A549 (cell line): ENCODE measurements at regions not wholly inside any gene's neighbourhood (a gene's known extent, or its start where the extent isn't known, plus 50 kb on each side); places are given as distances from the start of the nearest gene placed in this dataset.

ENCODE experiments used
- ATAC-seq, 2 experiments: fragments of 200-7000 bp in 1 of 2; fragments of >200 bp in 1 of 2; cut with Nextera tagmentation in 1 of 2; cut with Tn5 transposase in 1 of 2; 3 replicates each; pipeline versions ENCODE4 v1.8.0 to v1.9.1; 2018 to 2020; ENCODE audit warnings: mild to moderate bottlenecking in 1 of 2, moderate library complexity in 1 of 2
- CTCF ChIA-PET: fragments of 300-600 bp; sonication (Branson Sonifier 250); formaldehyde crosslinking; extraction: SDS; loops from one replicate; lab custom pipeline; 2021; ENCODE audit warnings: antibody characterized with exemption, inconsistent platforms; lab: Yijun Ruan, JAX
- POLR2A ChIA-PET: fragments of 350-600 bp; formaldehyde crosslinking; extraction: SDS; loops from one replicate; lab custom pipeline; 2021; ENCODE audit warnings: antibody characterized with exemption, inconsistent platforms; lab: Yijun Ruan, JAX
- DNase-seq, 2 experiments: peaks; one replicate each; pipeline versions ENCODE4 v3.0.0 to v3.0.0-alpha.2; 2011 to 2016; ENCODE audit warnings: low read depth in 1 of 2, low spot score in 1 of 2
- FAIRE-seq: peaks from 2 replicates; lab custom pipeline; 2011; peaks lifted over from hg19 to GRCh38; lab: Jason Lieb, UNC
- H3K27ac ChIP-seq, 2 experiments: fragments of >200 bp; sonication (Bioruptor Twin); formaldehyde crosslinking; 3 replicates each; pipeline ENCODE4 v1.5.1; 2016 to 2017
- H3K4me1 ChIP-seq: fragments of >200 bp; sonication (Bioruptor Twin); formaldehyde crosslinking; 3 replicates; pipeline ENCODE4 v1.6.1; 2016
- H3K4me2 ChIP-seq: fragments of >200 bp; sonication (Bioruptor Twin); formaldehyde crosslinking; 3 replicates; pipeline ENCODE4 v1.6.1; 2016
- H3K4me3 ChIP-seq: fragments of >200 bp; sonication (Bioruptor Twin); formaldehyde crosslinking; 3 replicates; pipeline ENCODE4 v1.5.1; 2016
- H3K9me3 ChIP-seq: fragments of >200 bp; sonication (Bioruptor Twin); formaldehyde crosslinking; 3 replicates; pipeline ENCODE4 v1.6.1; 2016
- CEBPB ChIP-seq, 2 experiments: fragments of >200 bp in 1 of 2; sonication (Bioruptor Twin) in 1 of 2; formaldehyde crosslinking in 1 of 2; IDR thresholded peaks; 2 replicates each; pipeline ENCODE4 v1.6.1; 2012 to 2016
- EP300 ChIP-seq, 2 experiments: fragments of >200 bp; sonication (Bioruptor Twin); formaldehyde crosslinking; IDR thresholded peaks; 2 replicates in 1 of 2; 3 replicates in 1 of 2; pipeline ENCODE4 v1.6.1; 2016 to 2017
- ESRRA ChIP-seq: fragments of 150-350 bp; IDR thresholded peaks from 2 replicates; pipeline ENCODE4 v1.6.1; 2014; ENCODE audit warnings: mild to moderate bottlenecking, low read length, borderline replicate concordance
- FOSB ChIP-seq: fragments of 250-450 bp; sonication (Bioruptor Pico); IDR thresholded peaks from 2 replicates; pipeline ENCODE4 v1.5.0; 2020; ENCODE audit warnings: mild to moderate bottlenecking, moderate library complexity
- FOXS1 ChIP-seq: fragments of 250-450 bp; sonication (Bioruptor Pico); IDR thresholded peaks from 2 replicates; pipeline ENCODE4 v1.5.0; 2020; ENCODE audit warnings: mild to moderate bottlenecking, moderate library complexity
- GATA3 ChIP-seq: IDR thresholded peaks from 2 replicates; pipeline ENCODE4 v1.6.1; 2012; ENCODE audit warnings: borderline replicate concordance
- HEYL ChIP-seq: fragments of 250-450 bp; sonication (Bioruptor Pico); IDR thresholded peaks from 2 replicates; pipeline ENCODE4 v1.8.0; 2021; ENCODE audit warnings: mild to moderate bottlenecking, moderate library complexity
- HOXA7 ChIP-seq: fragments of 250-450 bp; sonication (Bioruptor Pico); IDR thresholded peaks from 2 replicates; pipeline ENCODE4 v1.5.0; 2020; ENCODE audit warnings: mild to moderate bottlenecking, moderate library complexity
- HOXB5 ChIP-seq: fragments of 250-450 bp; sonication (Bioruptor Pico); IDR thresholded peaks from 2 replicates; pipeline ENCODE4 v1.5.0; 2020; ENCODE audit warnings: mild to moderate bottlenecking, moderate library complexity
- JUN ChIP-seq, 2 experiments: fragments of >200 bp; sonication (Bioruptor Twin); formaldehyde crosslinking; IDR thresholded peaks; 2 replicates in 1 of 2; 3 replicates in 1 of 2; pipeline ENCODE4 v1.6.1; 2016 to 2017
- KDM5A ChIP-seq: fragments of 200-600 bp; sonication (generic); IDR thresholded peaks from 2 replicates; pipeline ENCODE4 v1.6.1; 2016; ENCODE audit warnings: antibody characterized with exemption, mild to moderate bottlenecking
- MAFK ChIP-seq: fragments of 450-650 bp; IDR thresholded peaks from 2 replicates; pipeline ENCODE4 v1.6.1; 2014; ENCODE audit not compliant: partially characterized antibody
- MAZ ChIP-seq: fragments of 150-350 bp; IDR thresholded peaks from 2 replicates; pipeline ENCODE4 v1.6.1; 2014; ENCODE audit warnings: antibody characterized with exemption, low read depth, low read length, borderline replicate concordance
- PHF8 ChIP-seq: fragments of 200-600 bp; sonication (generic); IDR thresholded peaks from 2 replicates; pipeline ENCODE4 v1.6.1; 2016; ENCODE audit warnings: low read depth, mild to moderate bottlenecking, antibody characterized with exemption, moderate library complexity, borderline replicate concordance
- POLR2AphosphoS2 ChIP-seq: conservative IDR thresholded peaks from 2 replicates; pipeline ENCODE4 v1.6.1; 2012; ENCODE audit warnings: low read length, improper control_type of control experiment, inconsistent platforms
- RARB ChIP-seq: fragments of 250-450 bp; sonication (Bioruptor Pico); IDR thresholded peaks from 2 replicates; pipeline ENCODE4 v1.8.0; 2021; ENCODE audit warnings: mild to moderate bottlenecking, moderate library complexity
- RNF2 ChIP-seq: fragments of 200-600 bp; sonication (generic); IDR thresholded peaks from 2 replicates; pipeline ENCODE4 v1.6.1; 2016; ENCODE audit warnings: low read depth, mild to moderate bottlenecking, antibody characterized with exemption, moderate library complexity, borderline replicate concordance
- SMC3 ChIP-seq: fragments of >200 bp; sonication (Bioruptor Twin); formaldehyde crosslinking; IDR thresholded peaks from 3 replicates; pipeline ENCODE4 v1.6.1; 2018; ENCODE audit warnings: inconsistent platforms
- WGBS: methylation state at CpG from one replicate; pipeline ENCODE4 v1.1.6; 2017; ENCODE audit errors: missing lambda C conversion rate; 5-methylcytosine and 5-hydroxymethylcytosine counted together
- TF ChIP-seq, protein P1 (sequence below): fragments of 450-650 bp; IDR thresholded peaks from 2 replicates; pipeline ENCODE4 v1.6.1; 2014; ENCODE audit warnings: antibody characterized with exemption
- TF ChIP-seq, protein P2 (sequence below): fragments of 250-450 bp; sonication (Bioruptor Pico); IDR thresholded peaks from 2 replicates; pipeline ENCODE4 v1.5.0; 2021; ENCODE audit warnings: mild to moderate bottlenecking, moderate library complexity, borderline replicate concordance
- TF ChIP-seq, protein P3 (sequence below): fragments of 200-600 bp; sonication (generic); IDR thresholded peaks from 2 replicates; pipeline ENCODE4 v1.6.1; 2016; ENCODE audit warnings: antibody characterized with exemption, mild to moderate bottlenecking, moderate library complexity

DNA sequence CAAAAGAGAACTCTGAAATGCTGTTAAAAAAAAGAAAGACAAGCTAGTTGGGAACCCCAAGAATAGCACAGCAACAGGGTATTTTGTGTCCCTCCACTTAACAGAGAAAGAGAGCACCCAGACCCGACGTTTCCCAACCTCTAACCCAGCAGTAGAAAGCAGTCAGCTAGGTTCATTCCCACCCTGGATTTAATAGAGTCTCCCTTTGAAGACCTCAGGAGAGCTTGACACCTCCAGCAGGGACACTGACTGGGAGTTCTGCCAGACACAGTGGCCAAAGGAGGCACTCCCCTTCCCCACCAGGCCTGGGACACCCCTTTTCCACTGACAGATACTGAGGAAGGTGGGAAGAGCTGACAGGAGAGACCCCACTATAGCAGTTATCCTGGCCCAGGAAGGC, 337.5 kb upstream of the MSX2 start:
- DNase-seq (no peak), FAIRE-seq (no peak), ATAC-seq (no peak)
- 14% methylated on average over 2 of the region's 2 CpGs for WGBS
- TF ChIP-seq KDM5A (no peak), FOSB (CRISPR knock-in tag) (no peak), MAFK (no peak), SMC3 (no peak), EP300 (IDR thresholded peaks at IDR 0.05) (no peak), MAZ (no peak), ESRRA (no peak), HOXA7 (no peak), CEBPB (IDR thresholded peaks at IDR 0.05) (no peak), FOXS1 (CRISPR knock-in tag) (no peak), RARB (no peak), JUN (IDR thresholded peaks at IDR 0.05) (no peak), HEYL (no peak), PHF8 (no peak), HOXB5 (CRISPR knock-in tag) (no peak)
- TF ChIP-seq, protein P1, sequence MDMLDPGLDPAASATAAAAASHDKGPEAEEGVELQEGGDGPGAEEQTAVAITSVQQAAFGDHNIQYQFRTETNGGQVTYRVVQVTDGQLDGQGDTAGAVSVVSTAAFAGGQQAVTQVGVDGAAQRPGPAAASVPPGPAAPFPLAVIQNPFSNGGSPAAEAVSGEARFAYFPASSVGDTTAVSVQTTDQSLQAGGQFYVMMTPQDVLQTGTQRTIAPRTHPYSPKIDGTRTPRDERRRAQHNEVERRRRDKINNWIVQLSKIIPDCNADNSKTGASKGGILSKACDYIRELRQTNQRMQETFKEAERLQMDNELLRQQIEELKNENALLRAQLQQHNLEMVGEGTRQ = no peak
- TF ChIP-seq, protein P2, sequence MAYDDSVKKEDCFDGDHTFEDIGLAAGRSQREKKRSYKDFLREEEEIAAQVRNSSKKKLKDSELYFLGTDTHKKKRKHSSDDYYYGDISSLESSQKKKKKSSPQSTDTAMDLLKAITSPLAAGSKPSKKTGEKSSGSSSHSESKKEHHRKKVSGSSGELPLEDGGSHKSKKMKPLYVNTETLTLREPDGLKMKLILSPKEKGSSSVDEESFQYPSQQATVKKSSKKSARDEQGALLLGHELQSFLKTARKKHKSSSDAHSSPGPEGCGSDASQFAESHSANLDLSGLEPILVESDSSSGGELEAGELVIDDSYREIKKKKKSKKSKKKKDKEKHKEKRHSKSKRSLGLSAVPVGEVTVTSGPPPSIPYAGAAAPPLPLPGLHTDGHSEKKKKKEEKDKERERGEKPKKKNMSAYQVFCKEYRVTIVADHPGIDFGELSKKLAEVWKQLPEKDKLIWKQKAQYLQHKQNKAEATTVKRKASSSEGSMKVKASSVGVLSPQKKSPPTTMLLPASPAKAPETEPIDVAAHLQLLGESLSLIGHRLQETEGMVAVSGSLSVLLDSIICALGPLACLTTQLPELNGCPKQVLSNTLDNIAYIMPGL (CRISPR knock-in tag) = no peak
- H3K9me3 ChIP-seq = no peaks in the 10 kb centered on the region
- peaks cover 7% of the 10 kb centered on the region; the same call in 2 of the 3 replicates for H3K4me1 ChIP-seq
- H3K4me2 ChIP-seq = no peak overlapping the region
- ChIA-PET CTCF (interaction anchor here (0.5 to 0.7 kb wide), 2 partner anchors 33 to 535 kb away, joined by 3 to 4 read pairs; no protein-coding TSS in a partner anchor), POLR2A (no interaction called here)
- H3K27ac ChIP-seq = no peak overlapping the region
- no peak overlapping the region for H3K4me3 ChIP-seq

DNA sequence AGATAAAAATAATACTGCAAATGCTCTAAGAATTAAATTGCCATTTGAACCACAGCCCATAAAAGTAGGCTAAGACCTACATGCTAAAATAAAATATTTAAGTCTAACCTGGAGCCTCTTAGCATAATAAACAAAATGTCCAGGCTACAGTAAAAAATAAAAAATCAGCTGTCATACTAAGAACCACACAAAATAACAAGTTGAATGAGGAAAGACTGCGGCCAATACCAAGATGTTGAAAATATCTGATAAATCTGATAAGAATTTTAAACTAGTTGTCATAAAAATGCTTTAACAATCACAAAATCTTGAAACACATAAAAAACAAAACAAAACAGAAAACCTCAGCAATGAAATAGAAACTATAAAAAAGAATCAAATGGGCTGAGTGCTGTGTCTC, 336.9 kb upstream of the MSX2 start:
- Histone ChIP-seq H3K4me3 (no peak overlapping the region), H3K4me1 (peaks cover 6% of the 10 kb centered on the region; the same call in 2 of the 3 replicates), H3K9me3 (no peaks in the 10 kb centered on the region), H3K4me2 (no peak overlapping the region), H3K27ac (no peak overlapping the region)
- ChIA-PET CTCF (interaction anchor here (0.7 kb wide), 1 partner anchor 32 kb away, joined by 4 read pairs; no protein-coding TSS in a partner anchor), POLR2A (no interaction called here)
- WGBS = 79% methylated on average over 1 of the region's 1 CpG
- TF ChIP-seq GATA3 (no peak), POLR2AphosphoS2 (no peak), RNF2 (no peak)
- TF ChIP-seq, protein P3, sequence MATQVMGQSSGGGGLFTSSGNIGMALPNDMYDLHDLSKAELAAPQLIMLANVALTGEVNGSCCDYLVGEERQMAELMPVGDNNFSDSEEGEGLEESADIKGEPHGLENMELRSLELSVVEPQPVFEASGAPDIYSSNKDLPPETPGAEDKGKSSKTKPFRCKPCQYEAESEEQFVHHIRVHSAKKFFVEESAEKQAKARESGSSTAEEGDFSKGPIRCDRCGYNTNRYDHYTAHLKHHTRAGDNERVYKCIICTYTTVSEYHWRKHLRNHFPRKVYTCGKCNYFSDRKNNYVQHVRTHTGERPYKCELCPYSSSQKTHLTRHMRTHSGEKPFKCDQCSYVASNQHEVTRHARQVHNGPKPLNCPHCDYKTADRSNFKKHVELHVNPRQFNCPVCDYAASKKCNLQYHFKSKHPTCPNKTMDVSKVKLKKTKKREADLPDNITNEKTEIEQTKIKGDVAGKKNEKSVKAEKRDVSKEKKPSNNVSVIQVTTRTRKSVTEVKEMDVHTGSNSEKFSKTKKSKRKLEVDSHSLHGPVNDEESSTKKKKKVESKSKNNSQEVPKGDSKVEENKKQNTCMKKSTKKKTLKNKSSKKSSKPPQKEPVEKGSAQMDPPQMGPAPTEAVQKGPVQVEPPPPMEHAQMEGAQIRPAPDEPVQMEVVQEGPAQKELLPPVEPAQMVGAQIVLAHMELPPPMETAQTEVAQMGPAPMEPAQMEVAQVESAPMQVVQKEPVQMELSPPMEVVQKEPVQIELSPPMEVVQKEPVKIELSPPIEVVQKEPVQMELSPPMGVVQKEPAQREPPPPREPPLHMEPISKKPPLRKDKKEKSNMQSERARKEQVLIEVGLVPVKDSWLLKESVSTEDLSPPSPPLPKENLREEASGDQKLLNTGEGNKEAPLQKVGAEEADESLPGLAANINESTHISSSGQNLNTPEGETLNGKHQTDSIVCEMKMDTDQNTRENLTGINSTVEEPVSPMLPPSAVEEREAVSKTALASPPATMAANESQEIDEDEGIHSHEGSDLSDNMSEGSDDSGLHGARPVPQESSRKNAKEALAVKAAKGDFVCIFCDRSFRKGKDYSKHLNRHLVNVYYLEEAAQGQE = no peak
- TF ChIP-seq, protein P1 = no peak
- ATAC-seq (no peak), DNase-seq (no peak), FAIRE-seq (no peak)
